Sigmoid colon (tissue), 4 donors: ENCODE measurements at regions not wholly inside any gene's neighbourhood (a gene's known extent, or its start where the extent isn't known, plus 50 kb on each side); places are given as distances from the start of the nearest gene placed in this dataset.

Source experiments
- POLR2A ChIP-seq, 2 donors: fragments of 450-650 bp; IDR thresholded peaks; one replicate each; pipeline ENCODE4 v1.6.1; 2016; ENCODE audit warnings: antibody characterized with exemption in 2 of 2, mild to moderate bottlenecking in 2 of 2, moderate library complexity in 2 of 2
- POLR2AphosphoS5 ChIP-seq, 4 donors: sonication (generic); formaldehyde crosslinking; IDR thresholded peaks; one replicate each; pipeline ENCODE4 v1.6.1; 2017; ENCODE audit warnings: antibody characterized with exemption in 4 of 4

DNA sequence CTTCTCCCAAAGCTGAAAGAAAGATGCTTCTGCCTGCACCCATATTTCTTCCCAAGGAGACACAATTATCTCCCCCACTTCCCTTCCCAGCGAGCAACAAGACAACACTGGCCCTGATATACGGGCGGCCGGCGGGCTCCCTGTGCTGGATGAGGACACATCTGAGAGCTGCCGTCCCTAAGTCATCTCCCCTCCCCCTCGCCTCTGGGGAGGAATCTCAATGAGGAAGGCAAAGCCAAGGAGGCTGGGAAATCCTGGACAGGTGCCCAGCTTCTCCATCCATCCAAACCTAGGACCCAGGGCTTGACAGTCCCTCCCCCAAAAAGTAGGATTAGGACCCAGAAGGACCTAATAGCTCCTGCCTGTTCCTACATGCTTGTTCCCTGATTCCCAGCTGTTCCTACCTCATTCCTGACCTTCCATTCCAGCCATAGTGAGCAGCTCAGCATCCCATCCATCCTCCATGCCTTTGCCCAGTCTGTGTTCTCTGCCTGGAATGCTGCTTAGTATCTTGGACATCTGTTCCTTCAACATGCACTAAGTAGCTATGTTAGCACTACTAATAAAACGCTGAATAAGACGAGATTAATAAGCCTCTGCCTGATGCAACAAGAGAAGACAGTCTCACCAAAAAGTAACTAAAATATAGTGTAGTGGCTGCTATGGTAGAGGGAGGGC, 167.9 kb downstream of the CCT6B start:
- TF ChIP-seq POLR2A (IDR thresholded peaks at IDR 0.05) (no peak), POLR2AphosphoS5 (IDR thresholded peaks at IDR 0.05) (no peak)
